Astrocyte of the spinal cord (primary cell): ENCODE measurements at regions not wholly inside any gene's neighbourhood (a gene's known extent, or its start where the extent isn't known, plus 50 kb on each side); places are given as distances from the start of the nearest gene placed in this dataset.

Experiments
- DNase-seq: peaks from one replicate; pipeline ENCODE4 v3.0.0; 2011; ENCODE audit warnings: low read depth, low spot score
- H3K4me3 ChIP-seq: 2 replicates; pipeline ENCODE4 v1.5.1; 2011; ENCODE audit warnings: low read depth, mild to moderate bottlenecking, low read length, moderate library complexity
- CTCF ChIP-seq: IDR thresholded peaks from 2 replicates; pipeline ENCODE4 v1.5.1; 2012; ENCODE audit warnings: low read depth, mild to moderate bottlenecking, low read length, inconsistent platforms
- in situ Hi-C: cut with HindIII; loops from 2 replicates; pipeline ENCODE4 v1.10.0; 2017; ENCODE audit warnings: low sequenced_read_pairs

GRCh38 chr7:85449478-85449877, 262.6 kb upstream of the SEMA3D start:
- no peak overlapping the region for H3K4me3 ChIP-seq
- no peak for TF ChIP-seq CTCF
- no peak for DNase-seq
- in situ Hi-C loops: no loop called here

GRCh38 chr7:85447004-85447403, 260.1 kb upstream of the SEMA3D start:
- H3K4me3 ChIP-seq: no peak overlapping the region
- no peak for TF ChIP-seq CTCF
- in situ Hi-C loops: no loop called here
- DNase-seq: no peak

GRCh38 chr7:85426487-85426960, 239.7 kb upstream of the SEMA3D start:
- H3K4me3 ChIP-seq: no peak overlapping the region
- TF ChIP-seq CTCF: no peak
- in situ Hi-C loops: no loop called here
- DNase-seq: peak; percentile 50

- no peak for DNase-seq
- no peak overlapping the region for H3K4me3 ChIP-seq
- in situ Hi-C loops: no loop called here
- no peak for TF ChIP-seq CTCF
Observed at GRCh38 chr7:85424298-85424697, 237.4 kb upstream of the SEMA3D start.

- DNase-seq: no peak
- H3K4me3 ChIP-seq: no peak overlapping the region
- in situ Hi-C loops: no loop called here
- TF ChIP-seq CTCF: no peak
Observed at GRCh38 chr7:85423209-85423895, 236.5 kb upstream of the SEMA3D start.

GRCh38 chr7:85415743-85416142, 228.9 kb upstream of the SEMA3D start:
- in situ Hi-C loops: no loop called here
- no peak overlapping the region for H3K4me3 ChIP-seq
- no peak for DNase-seq
- no peak for TF ChIP-seq CTCF

GRCh38 chr7:85413718-85414117, 226.9 kb upstream of the SEMA3D start:
- TF ChIP-seq CTCF: no peak
- in situ Hi-C loops: no loop called here
- DNase-seq: peak; percentile 21
- H3K4me3 ChIP-seq: no peak overlapping the region
